AG09309 (cell line): ENCODE measurements at regions not wholly inside any gene's neighbourhood (a gene's known extent, or its start where the extent isn't known, plus 50 kb on each side); places are given as distances from the start of the nearest gene placed in this dataset.

Experiments used
- DNase-seq: peaks from one replicate; pipeline ENCODE4 v3.0.0-alpha.2; 2010; ENCODE audit warnings: low read depth
- H3K4me3 ChIP-seq: 2 replicates; pipeline ENCODE4 v1.5.1; 2011; ENCODE audit warnings: mild to moderate bottlenecking, low read depth, low read length, moderate library complexity; ENCODE audit not compliant: control insufficient read depth
- CTCF ChIP-seq: IDR thresholded peaks from 2 replicates; pipeline ENCODE4 v1.5.1; 2011; ENCODE audit warnings: mild to moderate bottlenecking, low read depth, low read length, inconsistent platforms; ENCODE audit not compliant: insufficient read depth, control insufficient read depth; ENCODE audit errors: missing control alignments

DNA sequence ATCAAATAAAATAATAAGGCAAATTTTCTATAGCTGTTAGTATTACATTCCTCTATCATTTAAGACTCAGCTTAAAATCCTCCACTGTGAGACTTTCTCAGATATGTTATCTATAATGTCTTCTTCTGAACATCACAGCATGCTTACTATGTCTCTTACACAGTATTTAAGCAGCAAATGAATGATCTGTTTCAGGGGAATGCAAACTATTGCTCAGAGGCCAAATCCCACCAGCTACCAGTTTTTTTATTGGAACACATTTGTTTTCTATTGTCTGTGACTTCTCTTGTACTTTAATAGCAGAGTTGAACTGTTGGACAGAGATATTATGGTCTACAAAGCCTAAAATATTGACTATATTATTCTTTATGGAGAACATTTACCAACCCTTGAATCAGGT is 59.6 kb downstream of the C3orf38 start:
- DNase-seq, result no peak
- no peak overlapping the region for H3K4me3 ChIP-seq
- no peak for TF ChIP-seq CTCF

GRCh38 chr3:88211096-88211890 is 61.5 kb downstream of the C3orf38 start:
- H3K4me3 ChIP-seq, result no peak overlapping the region
- no peak for DNase-seq
- TF ChIP-seq CTCF, result no peak

GRCh38 chr3:88219138-88219792 is 69.5 kb downstream of the C3orf38 start:
- H3K4me3 ChIP-seq, result no peak overlapping the region
- DNase-seq, result peak; percentile 18
- peak; percentile 71 for TF ChIP-seq CTCF

- no peak overlapping the region for H3K4me3 ChIP-seq
- DNase-seq, result no peak
Measured at GRCh38 chr3:88220126-88220525, 70.4 kb downstream of the C3orf38 start.

GRCh38 chr3:88221726-88222125 is 72.0 kb downstream of the C3orf38 start:
- no peak for DNase-seq
- H3K4me3 ChIP-seq, result no peak overlapping the region
- TF ChIP-seq CTCF, result no peak

More at GRCh38 chr3:88220126-88220525, 70.4 kb downstream of the C3orf38 start:
- TF ChIP-seq CTCF, result no peak

DNA sequence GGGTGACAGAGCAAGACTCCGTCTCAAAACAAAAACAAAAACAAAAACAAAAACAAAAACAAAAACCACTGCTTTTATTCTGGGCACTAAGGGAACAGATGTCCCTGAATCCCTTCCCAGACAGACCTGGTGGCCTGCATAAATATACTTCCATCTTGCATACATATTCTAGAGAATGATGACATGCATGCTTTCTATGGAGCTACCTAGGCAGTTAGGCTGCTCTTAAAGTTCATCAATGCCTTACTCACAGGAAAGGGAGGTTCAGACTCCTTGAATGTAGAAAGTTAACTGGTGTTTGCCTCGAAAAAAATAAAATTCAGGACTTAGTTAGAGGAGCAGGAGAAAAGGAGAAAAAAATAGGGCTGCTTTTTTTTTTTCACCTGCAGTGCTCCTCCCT is 72.6 kb downstream of the C3orf38 start:
- no peak for TF ChIP-seq CTCF

More for the DNA sequence above, 72.6 kb downstream of the C3orf38 start:
- H3K4me3 ChIP-seq, result no peak overlapping the region
- DNase-seq, result no peak
